ENCODE measurements at regions not wholly inside any gene's neighbourhood (a gene's known extent, or its start where the extent isn't known, plus 50 kb on each side); places are given as distances from the start of the nearest gene placed in this dataset.

GRCh38 chr18:71079606-71080005 lies 790.8 kb downstream of the SOCS6 start:
- Histone ChIP-seq H3K4me3 (replicated peaks; ENCODE audit: low read depth, low read length) (no peak overlapping the region), H3K36me3 (ENCODE audit: control insufficient read depth, insufficient read depth, low read length) (no peaks in the 10 kb centered on the region), H3K27me3 (replicated peaks; ENCODE audit: control insufficient read depth, insufficient read depth, low read length) (no peaks in the 10 kb centered on the region)
- TF ChIP-seq CTCF (IDR thresholded peaks at IDR 0.05; ENCODE audit: insufficient read depth, low read length, poor library complexity, severe bottlenecking), result no peak
- no peak for DNase-seq (ENCODE audit: extremely low read depth, insufficient read length)

- Histone ChIP-seq H3K36me3 (ENCODE audit: control insufficient read depth, insufficient read depth, low read length) (no peaks in the 10 kb centered on the region), H3K4me3 (replicated peaks; ENCODE audit: low read depth, low read length) (no peak overlapping the region)
Measured at GRCh38 chr18:71077451-71077850, 788.6 kb downstream of the SOCS6 start.

GRCh38 chr18:71075147-71075546 lies 786.3 kb downstream of the SOCS6 start:
- Histone ChIP-seq H3K36me3 (ENCODE audit: control insufficient read depth, insufficient read depth, low read length) (no peaks in the 10 kb centered on the region), H3K4me3 (replicated peaks; ENCODE audit: low read depth, low read length) (no peak overlapping the region), H3K27me3 (replicated peaks; ENCODE audit: control insufficient read depth, insufficient read depth, low read length) (no peaks in the 10 kb centered on the region)
- TF ChIP-seq CTCF (IDR thresholded peaks at IDR 0.05; ENCODE audit: insufficient read depth, low read length, poor library complexity, severe bottlenecking), result no peak
- no peak for DNase-seq (ENCODE audit: extremely low read depth, insufficient read length)

More at GRCh38 chr18:71077451-71077850, 788.6 kb downstream of the SOCS6 start:
- H3K27me3 ChIP-seq (replicated peaks; ENCODE audit: control insufficient read depth, insufficient read depth, low read length), result no peaks in the 10 kb centered on the region
- no peak for TF ChIP-seq CTCF (IDR thresholded peaks at IDR 0.05; ENCODE audit: insufficient read depth, low read length, poor library complexity, severe bottlenecking)
- no peak for DNase-seq (ENCODE audit: extremely low read depth, insufficient read length)

GRCh38 chr18:71068338-71068737 lies 779.5 kb downstream of the SOCS6 start:
- no peak for TF ChIP-seq CTCF (IDR thresholded peaks at IDR 0.05; ENCODE audit: insufficient read depth, low read length, poor library complexity, severe bottlenecking)
- DNase-seq (ENCODE audit: extremely low read depth, insufficient read length), result no peak
- Histone ChIP-seq H3K36me3 (ENCODE audit: control insufficient read depth, insufficient read depth, low read length) (no peaks in the 10 kb centered on the region), H3K27me3 (replicated peaks; ENCODE audit: control insufficient read depth, insufficient read depth, low read length) (no peaks in the 10 kb centered on the region), H3K4me3 (replicated peaks; ENCODE audit: low read depth, low read length) (no peak overlapping the region)

- Histone ChIP-seq H3K4me3 (replicated peaks; ENCODE audit: low read depth, low read length) (no peak overlapping the region), H3K36me3 (ENCODE audit: control insufficient read depth, insufficient read depth, low read length) (no peaks in the 10 kb centered on the region), H3K27me3 (replicated peaks; ENCODE audit: control insufficient read depth, insufficient read depth, low read length) (no peaks in the 10 kb centered on the region)
- TF ChIP-seq CTCF (IDR thresholded peaks at IDR 0.05; ENCODE audit: insufficient read depth, low read length, poor library complexity, severe bottlenecking), result no peak
- no peak for DNase-seq (ENCODE audit: extremely low read depth, insufficient read length)
Measured at GRCh38 chr18:71049893-71050292, 761.0 kb downstream of the SOCS6 start.

GRCh38 chr18:71047882-71048281 lies 759.0 kb downstream of the SOCS6 start:
- no peak for TF ChIP-seq CTCF (IDR thresholded peaks at IDR 0.05; ENCODE audit: insufficient read depth, low read length, poor library complexity, severe bottlenecking)
- no peaks in the 10 kb centered on the region for H3K27me3 ChIP-seq (replicated peaks; ENCODE audit: control insufficient read depth, insufficient read depth, low read length)

More at GRCh38 chr18:71047882-71048281, 759.0 kb downstream of the SOCS6 start:
- no peaks in the 10 kb centered on the region for H3K36me3 ChIP-seq (ENCODE audit: control insufficient read depth, insufficient read depth, low read length)
- H3K4me3 ChIP-seq (replicated peaks; ENCODE audit: low read depth, low read length), result no peak overlapping the region
- no peak for DNase-seq (ENCODE audit: extremely low read depth, insufficient read length)
